HT1080 (cell line): ENCODE measurements at regions not wholly inside any gene's neighbourhood (a gene's known extent, or its start where the extent isn't known, plus 50 kb on each side); places are given as distances from the start of the nearest gene placed in this dataset.

Source experiments
- DNase-seq: peaks from one replicate; pipeline ENCODE4 v3.0.0-alpha.2; 2015; ENCODE audit warnings: low read depth

GRCh38 chr7:145665499-145666258, 450.9 kb upstream of the CNTNAP2 start:
- no peak for DNase-seq

GRCh38 chr7:145655666-145656065, 460.9 kb upstream of the CNTNAP2 start:
- DNase-seq, result no peak

- DNase-seq, result no peak
Observed at GRCh38 chr7:145645135-145645515, 471.5 kb upstream of the CNTNAP2 start.

- DNase-seq, result peak; percentile 96
Observed at GRCh38 chr7:145644426-145645134, 472.0 kb upstream of the CNTNAP2 start.

GRCh38 chr7:145643981-145644380, 472.6 kb upstream of the CNTNAP2 start:
- DNase-seq, result peak; percentile 88

- peak; percentile 37 for DNase-seq
Observed at GRCh38 chr7:145633513-145633912, 483.1 kb upstream of the CNTNAP2 start.

- peak; percentile 82 for DNase-seq
Observed at GRCh38 chr7:145624618-145625017, 492.0 kb upstream of the CNTNAP2 start.

- no peak for DNase-seq
Observed at GRCh38 chr7:145605963-145606362, 510.6 kb upstream of the CNTNAP2 start.

GRCh38 chr7:145599376-145599775, 517.2 kb upstream of the CNTNAP2 start:
- DNase-seq, result no peak

- no peak for DNase-seq
Observed at GRCh38 chr7:145584401-145584800, 532.2 kb upstream of the CNTNAP2 start.

- DNase-seq, result no peak
Observed at GRCh38 chr7:145582742-145583303, 533.8 kb upstream of the CNTNAP2 start.

GRCh38 chr7:145557805-145558204, 558.8 kb upstream of the CNTNAP2 start:
- no peak for DNase-seq

- no peak for DNase-seq
Observed at GRCh38 chr7:145543242-145543641, 573.4 kb upstream of the CNTNAP2 start.

- DNase-seq, result no peak
Observed at GRCh38 chr7:145539910-145540309, 576.7 kb upstream of the CNTNAP2 start.

GRCh38 chr7:145534301-145534700, 582.3 kb upstream of the CNTNAP2 start:
- peak; percentile 79 for DNase-seq

- DNase-seq, result no peak
Observed at GRCh38 chr7:145520284-145520683, 596.3 kb upstream of the CNTNAP2 start.

GRCh38 chr7:145511004-145511403, 605.6 kb upstream of the CNTNAP2 start:
- no peak for DNase-seq

GRCh38 chr7:145497911-145498525, 618.6 kb upstream of the CNTNAP2 start:
- no peak for DNase-seq

- no peak for DNase-seq
Observed at GRCh38 chr7:145490356-145490755, 626.2 kb upstream of the CNTNAP2 start.

GRCh38 chr7:145489609-145490008, 627.0 kb upstream of the CNTNAP2 start:
- DNase-seq, result no peak

GRCh38 chr7:145488816-145489215, 627.8 kb upstream of the CNTNAP2 start:
- no peak for DNase-seq

- no peak for DNase-seq
Observed at GRCh38 chr7:145481985-145482384, 634.6 kb upstream of the CNTNAP2 start.
